SK-N-SH (cell line): ENCODE measurements at regions not wholly inside any gene's neighbourhood (a gene's known extent, or its start where the extent isn't known, plus 50 kb on each side); places are given as distances from the start of the nearest gene placed in this dataset.

Experiments used
- CTCF ChIA-PET: fragments of 300-600, 350-600 bp; formaldehyde crosslinking; extraction: SDS; loops from one replicate; lab custom pipeline; 2021; lab: Yijun Ruan, JAX
- POLR2A ChIA-PET: fragments of 350-600 bp; sonication (Branson Sonifier 250); formaldehyde crosslinking; extraction: SDS; loops from one replicate; lab custom pipeline; 2020; ENCODE audit warnings: antibody characterized with exemption, inconsistent platforms; lab: Yijun Ruan, JAX
- DNase-seq: peaks from one replicate; pipeline ENCODE4 v3.0.0; 2012
- H2AFZ ChIP-seq: fragments of 200-600 bp; sonication (generic); 2 replicates; pipeline ENCODE4 v1.8.1; 2016; ENCODE audit warnings: antibody characterized with exemption, mild to moderate bottlenecking, low read depth
- H3F3A ChIP-seq: fragments of 200-600 bp; sonication (generic); replicated peaks from 2 replicates; pipeline ENCODE3; 2016; ENCODE audit warnings: antibody characterized with exemption, mild to moderate bottlenecking; ENCODE audit not compliant: insufficient read depth
- H3K27ac ChIP-seq, 2 experiments: fragments of 200-500 bp in 1 of 2; fragments of 200-600 bp in 1 of 2; sonication (Bioruptor generic) in 1 of 2; sonication (generic), shearing (Covaris generic) in 1 of 2; 2 replicates each; pipeline versions ENCODE4 v1.5.1 to v1.6.1; 2014 to 2016; ENCODE audit warnings: low read depth in 2 of 2, inconsistent platforms in 1 of 2, low read length in 1 of 2, mild to moderate bottlenecking in 1 of 2, mixed read lengths in 1 of 2
- H3K27me3 ChIP-seq: fragments of 200-600 bp; sonication (generic), shearing (Covaris generic); 2 replicates; pipeline ENCODE4 v1.6.1; 2016; ENCODE audit warnings: mixed run types; ENCODE audit not compliant: insufficient read depth
- H3K36me3 ChIP-seq, 2 experiments: fragments of 200-500 bp in 1 of 2; fragments of 200-600 bp in 1 of 2; sonication (Bioruptor generic) in 1 of 2; sonication (generic) in 1 of 2; replicated peaks in 1 of 2; 2 replicates each; pipeline versions ENCODE3 to v1.5.1; 2014 to 2016; ENCODE audit warnings: low read length in 1 of 2, mild to moderate bottlenecking in 1 of 2; ENCODE audit not compliant: insufficient read depth in 2 of 2, control insufficient read depth in 1 of 2
- H3K4me1 ChIP-seq, 2 experiments: fragments of 200-500 bp in 1 of 2; fragments of 200-600 bp in 1 of 2; sonication (Bioruptor generic) in 1 of 2; sonication (generic), shearing (Covaris generic) in 1 of 2; 2 replicates each; pipeline versions ENCODE4 v1.5.1 to v1.6.1; 2014 to 2016; ENCODE audit warnings: low read depth in 1 of 2, low read length in 1 of 2, mixed run types in 1 of 2; ENCODE audit not compliant: insufficient read depth in 2 of 2, control insufficient read depth in 1 of 2
- H3K4me2 ChIP-seq: fragments of 200-600 bp; sonication (generic), shearing (Covaris generic); 2 replicates; pipeline ENCODE4 v1.6.1; 2017; ENCODE audit warnings: mixed run types
- H3K4me3 ChIP-seq, 2 experiments: fragments of 200-500 bp in 1 of 2; fragments of 200-600 bp in 1 of 2; sonication (Bioruptor generic) in 1 of 2; sonication (generic), shearing (Covaris generic) in 1 of 2; 2 replicates each; pipeline versions ENCODE4 v1.5.1 to v1.8.1; 2014 to 2016; ENCODE audit warnings: low read depth in 2 of 2, inconsistent platforms in 1 of 2, low read length in 1 of 2, mild to moderate bottlenecking in 1 of 2, mixed read lengths in 1 of 2, moderate library complexity in 1 of 2
- H3K79me2 ChIP-seq: fragments of 200-600 bp; sonication (generic); 2 replicates; pipeline ENCODE4 v1.8.1; 2017; ENCODE audit warnings: mild to moderate bottlenecking; ENCODE audit not compliant: insufficient read depth
- H3K9ac ChIP-seq: fragments of 200-600 bp; sonication (generic); 2 replicates; pipeline ENCODE4 v1.6.1; 2017; ENCODE audit warnings: mixed run types
- H3K9me2 ChIP-seq: fragments of 200-600 bp; sonication (generic); 2 replicates; pipeline ENCODE4 v1.6.1; 2017; ENCODE audit warnings: mixed run types
- H3K9me3 ChIP-seq: fragments of 200-600 bp; sonication (generic); 2 replicates; pipeline ENCODE4 v1.6.1; 2017; ENCODE audit warnings: mixed run types, mild to moderate bottlenecking, moderate library complexity
- H4K20me1 ChIP-seq: fragments of 200-600 bp; sonication (generic); 2 replicates; pipeline ENCODE4 v1.6.1; 2017; ENCODE audit warnings: mild to moderate bottlenecking, mixed run types; ENCODE audit not compliant: insufficient read depth
- ELF1 ChIP-seq: IDR thresholded peaks from 2 replicates; pipeline ENCODE4 v1.4.0; 2012
- FOXJ3 ChIP-seq: sonication (generic); formaldehyde crosslinking; IDR thresholded peaks from 2 replicates; pipeline ENCODE4 v1.5.1; 2020; ENCODE audit warnings: mild to moderate bottlenecking, missing genetic modification reagents
- IRF3 ChIP-seq: fragments of 150-350 bp; IDR thresholded peaks from 2 replicates; pipeline ENCODE4 v1.6.1; 2016; ENCODE audit warnings: mild to moderate bottlenecking, low read depth, low read length
- JUND ChIP-seq: IDR thresholded peaks from 2 replicates; pipeline ENCODE4 v1.4.0; 2012
- NFIC ChIP-seq: IDR thresholded peaks from 2 replicates; pipeline ENCODE4 v1.4.0; 2012; ENCODE audit warnings: borderline replicate concordance
- POLR2AphosphoS5 ChIP-seq: IDR thresholded peaks from 2 replicates; pipeline ENCODE4 v1.6.1; 2012; ENCODE audit warnings: low read depth, low read length
- RAD21 ChIP-seq: IDR thresholded peaks from 2 replicates; pipeline ENCODE4 v1.6.1; 2012; ENCODE audit warnings: mild to moderate bottlenecking, low read length
- REST ChIP-seq: IDR thresholded peaks from 2 replicates; pipeline ENCODE4 v1.6.1; 2012; ENCODE audit warnings: mild to moderate bottlenecking, low read depth, low read length, moderate library complexity
- RXRA ChIP-seq: IDR thresholded peaks from 2 replicates; pipeline ENCODE4 v1.4.0; 2012; ENCODE audit warnings: low read depth, mild to moderate bottlenecking, borderline replicate concordance
- SIN3A ChIP-seq: IDR thresholded peaks from 2 replicates; pipeline ENCODE4 v1.6.1; 2012; ENCODE audit warnings: low read depth, mild to moderate bottlenecking, low read length, moderate library complexity, borderline replicate concordance
- SMC3 ChIP-seq: IDR thresholded peaks from 2 replicates; pipeline ENCODE4 v1.6.1; 2012; ENCODE audit warnings: low read depth, low read length, improper control_type of control experiment
- TCF12 ChIP-seq: IDR thresholded peaks from 2 replicates; pipeline ENCODE4 v1.4.0; 2012
- TEAD4 ChIP-seq: IDR thresholded peaks from 2 replicates; pipeline ENCODE4 v1.4.0; 2012; ENCODE audit warnings: mild to moderate bottlenecking, borderline replicate concordance; ENCODE audit not compliant: insufficient read depth
- USF1 ChIP-seq: IDR thresholded peaks from 2 replicates; pipeline ENCODE4 v1.4.0; 2012; ENCODE audit warnings: low read depth, borderline replicate concordance
- WGBS: methylation state at CpG from one replicate; pipeline ENCODE4 v1.1.6; 2017; ENCODE audit warnings: low lambda C conversion rate; 5-methylcytosine and 5-hydroxymethylcytosine counted together

- Histone ChIP-seq H3K79me2 (no peaks in the 10 kb centered on the region), H2AFZ (no peak overlapping the region), H3K27me3 (no peaks in the 10 kb centered on the region), H3K9me2 (no peaks in the 10 kb centered on the region), H3F3A (no peaks in the 10 kb centered on the region), H3K27ac (no peak overlapping the region), H3K4me1 (no peaks in the 10 kb centered on the region), H3K36me3 (no peaks in the 10 kb centered on the region), H3K4me3 (no peak overlapping the region), H4K20me1 (no peaks in the 10 kb centered on the region), H3K4me2 (no peak overlapping the region), H3K9ac (no peak overlapping the region), H3K9me3 (no peaks in the 10 kb centered on the region)
- POLR2A ChIA-PET: no interaction called here
- DNase-seq: no peak
- TF ChIP-seq ELF1: no peak
- no peak for TF ChIP-seq JUND
- no peak for TF ChIP-seq SIN3A
- no peak for TF ChIP-seq POLR2AphosphoS5
- no peak for TF ChIP-seq USF1
- no peak for TF ChIP-seq TCF12
- no peak for TF ChIP-seq RXRA
- no peak for TF ChIP-seq FOXJ3
- TF ChIP-seq SMC3: no peak
- no peak for TF ChIP-seq REST
- TF ChIP-seq NFIC: no peak
- TF ChIP-seq TEAD4: no peak
- no peak for TF ChIP-seq RAD21
- WGBS: 64% methylated on average over 2 of the region's 2 CpGs
- CTCF ChIA-PET: no interaction called here
Measured at GRCh38 chr4:83191026-83191425, 76.5 kb upstream of the PLAC8 start.

GRCh38 chr4:83189631-83190136 lies 75.2 kb upstream of the PLAC8 start:
- POLR2A ChIA-PET: no interaction called here
- H3K4me2 ChIP-seq: no peak overlapping the region
- H3K4me1 ChIP-seq: no peaks in the 10 kb centered on the region
- TF ChIP-seq JUND (no peak), TCF12 (no peak), IRF3 (no peak)
- TF ChIP-seq, all 33 proteins: peak for 0
- Histone ChIP-seq H3K79me2 (no peaks in the 10 kb centered on the region), H3K27me3 (no peaks in the 10 kb centered on the region), H3K36me3 (no peaks in the 10 kb centered on the region), H3F3A (no peaks in the 10 kb centered on the region), H3K9me3 (no peaks in the 10 kb centered on the region), H3K9me2 (no peaks in the 10 kb centered on the region), H3K27ac (no peak overlapping the region), H3K4me3 (no peak overlapping the region), H2AFZ (no peak overlapping the region; the same call in 1 of the 2 replicates), H4K20me1 (no peaks in the 10 kb centered on the region), H3K9ac (no peak overlapping the region)
- WGBS: 29% methylated on average over 7 of the region's 7 CpGs
- no peak for DNase-seq
- CTCF ChIA-PET: no interaction called here
